BE2C (cell line): ENCODE measurements at regions not wholly inside any gene's neighbourhood (a gene's known extent, or its start where the extent isn't known, plus 50 kb on each side); places are given as distances from the start of the nearest gene placed in this dataset.
A peak's percentile ranks its signal among the peaks of the same experiment; 100 is the strongest.

Experiments
- DNase-seq: peaks from one replicate; pipeline ENCODE4 v3.0.0-alpha.2; 2020
- H3K27me3 ChIP-seq: fragments of 250-450 bp; sonication (Bioruptor Pico); 2 replicates; pipeline ENCODE4 v1.5.1; 2020; ENCODE audit warnings: mild to moderate bottlenecking
- H3K36me3 ChIP-seq: fragments of 250-450 bp; sonication (Bioruptor Pico); 2 replicates; pipeline ENCODE4 v1.5.1; 2020; ENCODE audit warnings: mild to moderate bottlenecking
- H3K4me1 ChIP-seq: fragments of 250-450 bp; sonication (Bioruptor Pico); 2 replicates; pipeline ENCODE4 v1.5.1; 2020
- H3K4me3 ChIP-seq: 2 replicates; pipeline ENCODE4 v1.5.1; 2011; ENCODE audit warnings: low read depth, low read length
- H3K9me3 ChIP-seq: fragments of 250-450 bp; sonication (Bioruptor Pico); 2 replicates; pipeline ENCODE4 v1.5.1; 2020
- CTCF ChIP-seq: IDR thresholded peaks from 2 replicates; pipeline ENCODE4 v1.5.1; 2012; ENCODE audit warnings: mild to moderate bottlenecking, low read depth, low read length

- peak; percentile 39 for DNase-seq
- Histone ChIP-seq H3K4me1 (peaks cover 48% of the 10 kb centered on the region), H3K4me3 (peak overlapping the region; percentile 23), H3K36me3 (no peaks in the 10 kb centered on the region), H3K27me3 (no peaks in the 10 kb centered on the region), H3K9me3 (no peaks in the 10 kb centered on the region)
- peak; percentile 83 for TF ChIP-seq CTCF
Observed at GRCh38 chr13:107373551-107373950, 805.6 kb upstream of the ARGLU1 start.

- H3K4me1 ChIP-seq, result peaks cover 34% of the 10 kb centered on the region
- no peaks in the 10 kb centered on the region for H3K27me3 ChIP-seq
- no peaks in the 10 kb centered on the region for H3K36me3 ChIP-seq
- TF ChIP-seq CTCF, result no peak
- no peak overlapping the region for H3K4me3 ChIP-seq
- H3K9me3 ChIP-seq, result no peaks in the 10 kb centered on the region
- no peak for DNase-seq
Observed at GRCh38 chr13:107370015-107370785, 802.3 kb upstream of the ARGLU1 start.

- no peak for TF ChIP-seq CTCF
Observed at GRCh38 chr13:107367258-107367657, 799.3 kb upstream of the ARGLU1 start.

GRCh38 chr13:107365466-107366215, 797.7 kb upstream of the ARGLU1 start:
- no peaks in the 10 kb centered on the region for H3K9me3 ChIP-seq
- no peak for DNase-seq
- TF ChIP-seq CTCF, result no peak
- no peak overlapping the region for H3K4me3 ChIP-seq
- peaks cover 10% of the 10 kb centered on the region; the same call in 1 of the 2 replicates for H3K4me1 ChIP-seq
- no peaks in the 10 kb centered on the region for H3K27me3 ChIP-seq
- no peaks in the 10 kb centered on the region for H3K36me3 ChIP-seq

More at GRCh38 chr13:107367258-107367657, 799.3 kb upstream of the ARGLU1 start:
- Histone ChIP-seq H3K36me3 (no peaks in the 10 kb centered on the region), H3K9me3 (no peaks in the 10 kb centered on the region), H3K4me1 (peaks cover 10% of the 10 kb centered on the region; the same call in 1 of the 2 replicates), H3K27me3 (no peaks in the 10 kb centered on the region), H3K4me3 (no peak overlapping the region)
- no peak for DNase-seq

- no peak overlapping the region for H3K4me3 ChIP-seq
- DNase-seq, result no peak
- no peaks in the 10 kb centered on the region for H3K36me3 ChIP-seq
- no peaks in the 10 kb centered on the region for H3K9me3 ChIP-seq
- no peaks in the 10 kb centered on the region for H3K27me3 ChIP-seq
- peaks cover 10% of the 10 kb centered on the region; the same call in 1 of the 2 replicates for H3K4me1 ChIP-seq
- no peak for TF ChIP-seq CTCF
Observed at GRCh38 chr13:107364658-107365057, 796.7 kb upstream of the ARGLU1 start.

- no peaks in the 10 kb centered on the region for H3K9me3 ChIP-seq
- H3K4me1 ChIP-seq, result peaks cover 10% of the 10 kb centered on the region; the same call in 1 of the 2 replicates
- no peaks in the 10 kb centered on the region for H3K36me3 ChIP-seq
- H3K4me3 ChIP-seq, result no peak overlapping the region
- no peak for DNase-seq
- TF ChIP-seq CTCF, result no peak
- no peaks in the 10 kb centered on the region for H3K27me3 ChIP-seq
Observed at GRCh38 chr13:107361666-107362065, 793.7 kb upstream of the ARGLU1 start.
